H1 (cell line): ENCODE measurements at regions not wholly inside any gene's neighbourhood (a gene's known extent, or its start where the extent isn't known, plus 50 kb on each side); places are given as distances from the start of the nearest gene placed in this dataset.
A peak's percentile ranks its signal among the peaks of the same experiment; 100 is the strongest.

Experiments used
- CTCF ChIA-PET: fragments of 300-600 bp; sonication (Branson Sonifier 250); formaldehyde crosslinking; loops from one replicate; lab custom pipeline; 2021; ENCODE audit not compliant: partially characterized antibody; lab: Charles Lee
- POLR2A ChIA-PET: fragments of 300-600 bp; sonication (Branson Sonifier 250); formaldehyde crosslinking; loops from one replicate; lab custom pipeline; 2021; ENCODE audit warnings: inconsistent platforms; ENCODE audit not compliant: partially characterized antibody; lab: Charles Lee
- DNase-seq, 2 experiments: peaks; one replicate each; pipeline versions ENCODE4 v3.0.0 to v3.0.0-alpha.2; 2010 to 2022; ENCODE audit warnings: low spot score in 2 of 2, low read depth in 1 of 2, mixed read lengths in 1 of 2
- FAIRE-seq: peaks from 2 replicates; lab custom pipeline; 2011; peaks lifted over from hg19 to GRCh38; lab: Jason Lieb, UNC
- H2AFZ ChIP-seq: 2 replicates; pipeline ENCODE4 v1.8.1; 2012; ENCODE audit warnings: low read length, inconsistent platforms
- H2AK5ac ChIP-seq: 2 replicates; pipeline ENCODE4 v1.6.1; 2013; ENCODE audit warnings: low read depth, low read length
- H2BK120ac ChIP-seq: replicated peaks from 2 replicates; pipeline ENCODE3; 2013; ENCODE audit warnings: low read depth, low read length, inconsistent platforms
- H2BK12ac ChIP-seq: 2 replicates; pipeline ENCODE4 v1.6.1; 2013; ENCODE audit warnings: low read depth, low read length
- H2BK15ac ChIP-seq: 2 replicates; pipeline ENCODE4 v1.6.1; 2013; ENCODE audit warnings: low read length
- H2BK20ac ChIP-seq: 2 replicates; pipeline ENCODE4 v1.6.1; 2013; ENCODE audit warnings: low read length
- H2BK5ac ChIP-seq: 2 replicates; pipeline ENCODE4 v1.6.1; 2013; ENCODE audit warnings: low read depth, low read length
- H3K14ac ChIP-seq: 2 replicates; pipeline ENCODE4 v1.6.1; 2013; ENCODE audit warnings: inconsistent platforms; ENCODE audit not compliant: insufficient read length
- H3K18ac ChIP-seq: 2 replicates; pipeline ENCODE4 v1.6.1; 2013; ENCODE audit warnings: low read length; ENCODE audit errors: extremely low read depth
- H3K23ac ChIP-seq: 2 replicates; pipeline ENCODE4 v1.6.1; 2013; ENCODE audit warnings: inconsistent platforms; ENCODE audit not compliant: insufficient read length
- H3K23me2 ChIP-seq: 2 replicates; pipeline ENCODE4 v1.6.1; 2013; ENCODE audit warnings: low read depth, low read length
- H3K27ac ChIP-seq: 2 replicates; pipeline ENCODE4 v1.6.1; 2011; ENCODE audit warnings: low read depth, low read length, inconsistent platforms
- H3K27me3 ChIP-seq, 4 experiments: replicated peaks in 1 of 4; 1 replicate in 1 of 4; 2 replicates in 3 of 4; pipeline versions ENCODE4 v1.6.1 to v1.8.1; 2011 to 2013; ENCODE audit warnings: low read length in 3 of 4, mild to moderate bottlenecking in 3 of 4, inconsistent platforms in 2 of 4, mixed read lengths in 2 of 4, moderate library complexity in 1 of 4; ENCODE audit not compliant: control insufficient read depth in 3 of 4, insufficient read depth in 3 of 4; ENCODE audit errors: extremely low read depth in 1 of 4
- H3K36me3 ChIP-seq, 4 experiments: 2 replicates each; pipeline versions ENCODE4 v1.6.1 to v1.8.1; 2011 to 2013; ENCODE audit warnings: mild to moderate bottlenecking in 4 of 4, low read length in 3 of 4, moderate library complexity in 2 of 4, control low read depth in 1 of 4, inconsistent platforms in 1 of 4; ENCODE audit not compliant: insufficient read depth in 4 of 4, control insufficient read depth in 2 of 4
- H3K4ac ChIP-seq: replicated peaks from 2 replicates; pipeline ENCODE3; 2013; ENCODE audit warnings: low read length, low read depth, mixed read lengths, inconsistent platforms; ENCODE audit not compliant: insufficient read length
- H3K4me1 ChIP-seq, 4 experiments: replicated peaks in 1 of 4; 1 replicate in 1 of 4; 2 replicates in 3 of 4; pipeline versions ENCODE4 v1.6.1 to v1.8.1; 2011 to 2013; ENCODE audit warnings: low read length in 3 of 4, inconsistent platforms in 2 of 4, mixed read lengths in 1 of 4; ENCODE audit not compliant: insufficient read depth in 4 of 4, control insufficient read depth in 3 of 4
- H3K4me2 ChIP-seq, 2 experiments: 2 replicates each; pipeline versions ENCODE4 v1.6.1 to v1.8.1; 2011 to 2013; ENCODE audit warnings: low read depth in 2 of 2, low read length in 2 of 2, control low read depth in 1 of 2, inconsistent platforms in 1 of 2, mild to moderate bottlenecking in 1 of 2; ENCODE audit not compliant: insufficient read depth in 1 of 2
- H3K4me3 ChIP-seq, 4 experiments: fragments of 200-600, 300-600 bp in 1 of 4; sonication (generic), shearing (Covaris generic), sonication (Bioruptor Twin) in 1 of 4; 2 replicates each; pipeline versions ENCODE4 v1.5.1 to v1.8.1; 2011 to 2016; ENCODE audit warnings: low read length in 4 of 4, low read depth in 3 of 4, control low read depth in 2 of 4, inconsistent platforms in 2 of 4, mild to moderate bottlenecking in 2 of 4, mixed read lengths in 1 of 4, moderate library complexity in 1 of 4; ENCODE audit not compliant: insufficient read depth in 2 of 4; ENCODE audit errors: extremely low read depth in 1 of 4
- H3K56ac ChIP-seq: replicated peaks from 2 replicates; pipeline ENCODE3; 2013; ENCODE audit warnings: low read depth, mild to moderate bottlenecking, mixed read lengths, low read length, inconsistent platforms; ENCODE audit not compliant: insufficient read length
- H3K79me1 ChIP-seq: 2 replicates; pipeline ENCODE4 v1.6.1; 2013; ENCODE audit warnings: low read depth, low read length, control low read depth
- H3K79me2 ChIP-seq, 2 experiments: 2 replicates each; pipeline versions ENCODE4 v1.6.1 to v1.8.1; 2012 to 2013; ENCODE audit warnings: low read length in 2 of 2, mild to moderate bottlenecking in 2 of 2, inconsistent platforms in 1 of 2; ENCODE audit not compliant: insufficient read depth in 2 of 2, control insufficient read depth in 1 of 2
- H3K9ac ChIP-seq, 4 experiments: replicated peaks in 1 of 4; 1 replicate in 1 of 4; 2 replicates in 3 of 4; pipeline versions ENCODE4 v1.6.1 to v1.8.1; 2011 to 2013; ENCODE audit warnings: low read depth in 3 of 4, low read length in 3 of 4, control low read depth in 2 of 4, mild to moderate bottlenecking in 2 of 4, moderate library complexity in 2 of 4, inconsistent platforms in 1 of 4; ENCODE audit errors: extremely low read depth in 1 of 4
- H3K9me3 ChIP-seq, 2 experiments: 2 replicates each; pipeline versions ENCODE4 v1.6.1 to v1.8.1; 2012 to 2013; ENCODE audit warnings: mild to moderate bottlenecking in 2 of 2, moderate library complexity in 2 of 2, control low read depth in 1 of 2, inconsistent platforms in 1 of 2, low read depth in 1 of 2, low read length in 1 of 2, mixed read lengths in 1 of 2; ENCODE audit not compliant: insufficient read depth in 2 of 2
- H4K20me1 ChIP-seq, 2 experiments: replicated peaks in 1 of 2; 2 replicates each; pipeline versions ENCODE3 to v1.8.1; 2011 to 2013; ENCODE audit warnings: inconsistent platforms in 2 of 2, low read length in 2 of 2, mild to moderate bottlenecking in 1 of 2; ENCODE audit not compliant: insufficient read depth in 2 of 2, control insufficient read depth in 1 of 2
- H4K5ac ChIP-seq: 2 replicates; pipeline ENCODE4 v1.6.1; 2013; ENCODE audit warnings: low read length, low read depth, mixed read lengths, inconsistent platforms; ENCODE audit not compliant: insufficient read length
- H4K8ac ChIP-seq: 2 replicates; pipeline ENCODE4 v1.8.0; 2013; ENCODE audit warnings: mild to moderate bottlenecking, moderate library complexity, low read length, inconsistent platforms; ENCODE audit not compliant: insufficient read depth; ENCODE audit errors: extremely low read depth
- H4K91ac ChIP-seq: replicated peaks from 2 replicates; pipeline ENCODE3; 2013; ENCODE audit warnings: low read length, mixed read lengths, inconsistent platforms; ENCODE audit not compliant: insufficient read length
- HDAC6 ChIP-seq: IDR thresholded peaks from one replicate; pipeline ENCODE4 v1.7.1; 2012; ENCODE audit warnings: low read depth, mild to moderate bottlenecking, inconsistent platforms, low read length, moderate library complexity
- KDM1A ChIP-seq: fragments of 200-600, 300-600 bp; sonication (generic); IDR thresholded peaks from 2 replicates; pipeline ENCODE4 v1.7.1; 2016; ENCODE audit warnings: mild to moderate bottlenecking, low read length, borderline replicate concordance
- WGBS, 2 experiments: shearing (Covaris generic) in 1 of 2; methylation state at CpG; one replicate each; pipeline versions ENCODE4 v1.1.6 to v1.1.7; 2013 to 2015; ENCODE audit warnings: low lambda C conversion rate in 2 of 2, mixed read lengths in 2 of 2, inconsistent platforms in 1 of 2, low coverage in 1 of 2, missing lambda C conversion rate in 1 of 2; ENCODE audit not compliant: insufficient replicate concordance in 2 of 2, insufficient coverage in 1 of 2, insufficient read length in 1 of 2; ENCODE audit errors: extremely low coverage in 1 of 2, missing lambda C conversion rate in 1 of 2; 5-methylcytosine and 5-hydroxymethylcytosine counted together

- Histone ChIP-seq H3K79me1 (no peaks in the 10 kb centered on the region), H4K91ac (no peak overlapping the region), H2BK5ac (no peak overlapping the region), H3K18ac (no peak overlapping the region), H2BK15ac (no peak overlapping the region), H2AFZ (no peak overlapping the region), H3K4me1 (no peaks in the 10 kb centered on the region), H3K27me3 (no peaks in the 10 kb centered on the region), H3K36me3 (no peaks in the 10 kb centered on the region; a peak in 1 of 8 replicates), H3K56ac (no peak overlapping the region), H4K5ac (no peak overlapping the region), H3K27ac (no peak overlapping the region), H4K20me1 (no peaks in the 10 kb centered on the region), H3K4me3 (no peak overlapping the region), H2AK5ac (no peak overlapping the region), H3K9me3 (no peaks in the 10 kb centered on the region), H4K8ac (no peak overlapping the region), H3K14ac (no peak overlapping the region), H3K23me2 (no peaks in the 10 kb centered on the region; the same call in 1 of the 2 replicates), H3K9ac (no peak overlapping the region), H3K4ac (no peak overlapping the region), H2BK20ac (no peak overlapping the region), H3K79me2 (no peaks in the 10 kb centered on the region), H3K23ac (no peak overlapping the region), H2BK12ac (no peak overlapping the region)
- DNase-seq (no peak), FAIRE-seq (no peak)
- POLR2A ChIA-PET: no interaction called here
- CTCF ChIA-PET: interaction anchor here (1.1 kb wide), 1 partner anchor 10 kb away, joined by 3 read pairs; no protein-coding TSS in a partner anchor
- peak; percentile 59; the same call in 1 of the 2 replicates for TF ChIP-seq KDM1A
- TF ChIP-seq HDAC6: no peak
- TF ChIP-seq, all 59 proteins: peak for 1
- no peak overlapping the region for H3K4me2 ChIP-seq
- 91% methylated on average over 5 of the region's 5 CpGs; no CpG with 5 or more reads in 1 of the 2 experiments for WGBS, 2 experiments
- H2BK120ac ChIP-seq: no peak overlapping the region
These were observed 173.1 kb upstream of the KCNG1 start for GRCh38 chr20:51195990-51196389.
